ENCODE measurements at regions not wholly inside any gene's neighbourhood (a gene's known extent, or its start where the extent isn't known, plus 50 kb on each side); places are given as distances from the start of the nearest gene placed in this dataset.

DNA sequence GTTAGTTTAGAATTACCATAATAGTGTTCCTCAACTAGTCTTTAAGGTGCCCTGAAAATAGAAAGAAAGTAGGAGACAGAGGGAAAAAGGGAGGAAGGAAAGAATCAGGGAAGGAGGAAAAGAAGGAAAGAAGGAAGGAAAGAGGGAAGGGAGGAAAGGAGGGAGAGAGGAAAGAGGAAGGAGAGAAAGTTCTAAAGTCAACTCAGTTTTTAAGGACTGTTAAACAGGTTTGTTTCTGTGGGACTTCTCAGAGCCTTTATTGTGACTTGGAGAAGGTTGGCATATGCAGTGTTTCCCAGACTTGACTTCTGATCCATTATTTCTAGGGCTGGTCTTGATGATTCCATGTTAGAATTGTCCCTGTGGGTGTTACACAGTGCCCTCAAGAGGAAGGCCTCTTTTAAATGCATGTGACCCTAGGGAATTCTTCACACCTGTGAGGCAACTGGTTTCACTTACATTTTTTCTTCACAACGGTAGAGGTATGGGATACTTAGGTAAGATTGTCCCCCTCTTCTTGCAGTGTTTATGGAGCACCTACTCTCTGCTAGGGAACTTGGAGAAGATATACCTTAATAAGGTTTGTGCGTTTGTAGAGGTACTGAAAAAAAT is 132.7 kb upstream of the GMDS start:
- TF ChIP-seq, protein P1, sequence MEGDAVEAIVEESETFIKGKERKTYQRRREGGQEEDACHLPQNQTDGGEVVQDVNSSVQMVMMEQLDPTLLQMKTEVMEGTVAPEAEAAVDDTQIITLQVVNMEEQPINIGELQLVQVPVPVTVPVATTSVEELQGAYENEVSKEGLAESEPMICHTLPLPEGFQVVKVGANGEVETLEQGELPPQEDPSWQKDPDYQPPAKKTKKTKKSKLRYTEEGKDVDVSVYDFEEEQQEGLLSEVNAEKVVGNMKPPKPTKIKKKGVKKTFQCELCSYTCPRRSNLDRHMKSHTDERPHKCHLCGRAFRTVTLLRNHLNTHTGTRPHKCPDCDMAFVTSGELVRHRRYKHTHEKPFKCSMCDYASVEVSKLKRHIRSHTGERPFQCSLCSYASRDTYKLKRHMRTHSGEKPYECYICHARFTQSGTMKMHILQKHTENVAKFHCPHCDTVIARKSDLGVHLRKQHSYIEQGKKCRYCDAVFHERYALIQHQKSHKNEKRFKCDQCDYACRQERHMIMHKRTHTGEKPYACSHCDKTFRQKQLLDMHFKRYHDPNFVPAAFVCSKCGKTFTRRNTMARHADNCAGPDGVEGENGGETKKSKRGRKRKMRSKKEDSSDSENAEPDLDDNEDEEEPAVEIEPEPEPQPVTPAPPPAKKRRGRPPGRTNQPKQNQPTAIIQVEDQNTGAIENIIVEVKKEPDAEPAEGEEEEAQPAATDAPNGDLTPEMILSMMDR (IDR thresholded peaks at IDR 0.05; ENCODE audit: low read depth, low read length), result no peak
- no peak for DNase-seq (ENCODE audit: extremely low read depth, low read depth)

DNA sequence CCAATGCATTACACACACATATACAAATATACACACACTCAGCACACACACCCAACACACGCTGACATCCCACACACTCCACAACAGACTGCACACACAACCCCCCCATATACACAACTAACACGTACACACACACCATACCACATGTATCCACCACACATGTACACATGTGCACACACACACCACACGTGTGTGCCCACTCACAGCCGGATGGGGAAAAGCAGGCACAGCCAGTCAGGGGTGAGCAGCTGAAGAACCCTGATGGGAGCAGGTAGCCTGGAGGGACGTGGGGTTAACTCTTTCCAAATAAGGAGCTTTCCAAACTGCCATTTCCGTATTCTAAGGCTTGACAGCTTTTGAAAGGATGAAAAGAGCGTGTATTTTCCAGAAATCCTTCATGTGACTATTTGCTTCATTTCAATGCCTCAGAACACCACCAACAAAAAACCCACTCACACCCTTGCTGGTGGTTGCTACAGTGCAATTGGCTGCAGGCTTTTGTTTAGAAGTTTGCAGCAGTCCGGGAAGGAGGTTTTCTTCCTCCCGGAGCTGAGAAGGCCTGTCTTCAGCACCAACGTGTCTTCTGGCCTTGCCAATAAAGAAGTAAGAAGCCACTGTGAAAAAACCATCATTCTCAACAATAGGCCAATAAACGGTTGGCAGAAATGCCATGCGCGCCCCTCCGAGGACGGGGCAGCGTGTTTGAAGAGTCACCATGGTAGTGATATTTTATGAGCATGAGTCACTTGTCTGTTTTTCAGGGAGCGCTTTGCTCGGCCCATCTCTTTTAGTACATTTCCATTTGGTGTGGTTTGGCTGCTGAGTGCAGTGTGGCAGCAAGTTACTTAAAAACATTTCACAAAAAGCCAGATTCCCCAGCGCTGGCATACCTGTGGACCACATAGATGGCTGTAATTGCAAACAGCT is 131.3 kb upstream of the GMDS start:
- TF ChIP-seq, protein P1 (IDR thresholded peaks at IDR 0.05; ENCODE audit: low read depth, low read length), result no peak
- DNase-seq (ENCODE audit: extremely low read depth, low read depth), result no peak

DNA sequence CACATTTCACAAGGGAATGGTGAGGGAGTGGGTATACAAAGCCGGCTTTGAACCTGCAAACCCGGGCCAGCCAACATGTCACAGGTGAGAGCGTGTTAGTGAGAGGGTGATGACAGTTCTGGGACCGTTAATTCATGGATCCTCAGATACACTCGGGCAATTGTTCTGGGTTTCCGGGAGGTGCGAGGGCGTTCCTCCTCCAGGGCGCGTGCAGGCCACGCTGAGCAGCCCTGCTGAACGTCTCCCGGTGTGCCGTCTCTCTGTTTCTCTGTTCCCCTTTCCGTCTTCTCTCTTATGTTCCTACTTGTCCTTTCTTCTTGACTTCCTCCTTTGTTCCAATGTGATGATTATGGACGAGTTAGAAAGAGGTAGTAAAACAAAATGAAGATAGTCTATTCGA is 130.0 kb upstream of the GMDS start:
- no peak for DNase-seq (ENCODE audit: extremely low read depth, low read depth)
- TF ChIP-seq, protein P1 (IDR thresholded peaks at IDR 0.05; ENCODE audit: low read depth, low read length), result no peak

DNA sequence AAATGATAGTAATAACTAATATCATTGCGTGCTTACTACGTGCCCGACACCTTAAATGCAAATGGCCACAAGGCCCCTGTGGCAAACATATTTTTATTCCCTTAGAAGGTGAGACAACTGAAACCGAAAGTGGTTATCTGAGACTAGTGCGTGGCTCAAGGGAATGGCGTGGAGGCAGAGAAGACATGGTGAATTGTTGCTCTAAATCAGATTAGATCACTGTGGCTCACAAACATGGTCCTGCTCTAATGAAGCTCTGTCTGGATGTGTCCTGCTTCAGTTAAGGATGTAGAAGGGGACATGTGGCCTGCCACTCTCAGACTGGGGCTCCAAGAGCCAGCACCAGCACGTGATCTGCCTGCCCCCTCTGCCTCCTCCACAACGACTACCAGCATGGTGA is 124.2 kb upstream of the GMDS start:
- DNase-seq (ENCODE audit: extremely low read depth, low read depth), result no peak
- TF ChIP-seq, protein P1 (IDR thresholded peaks at IDR 0.05; ENCODE audit: low read depth, low read length), result no peak

DNA sequence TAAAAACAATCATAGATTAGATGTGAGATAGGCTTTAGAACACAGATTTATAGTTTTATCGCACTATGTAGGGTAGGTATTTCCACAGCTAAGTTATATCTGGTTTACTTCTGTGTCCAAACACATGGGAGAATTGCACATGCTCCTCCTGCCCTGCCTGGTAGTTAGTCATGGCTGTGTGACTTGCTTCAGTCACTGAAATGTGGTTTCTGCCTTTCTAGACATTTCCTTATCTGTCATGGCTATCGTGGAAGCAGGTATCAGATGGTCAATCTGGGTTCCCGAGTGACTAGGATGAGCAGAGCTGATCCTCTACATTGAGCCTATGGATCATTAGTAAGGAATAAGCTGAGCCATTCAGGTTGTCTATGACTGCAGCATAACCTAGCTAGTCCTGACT is 117.8 kb upstream of the GMDS start:
- TF ChIP-seq, protein P1 (IDR thresholded peaks at IDR 0.05; ENCODE audit: low read depth, low read length), result no peak
- DNase-seq (ENCODE audit: extremely low read depth, low read depth), result no peak

DNA sequence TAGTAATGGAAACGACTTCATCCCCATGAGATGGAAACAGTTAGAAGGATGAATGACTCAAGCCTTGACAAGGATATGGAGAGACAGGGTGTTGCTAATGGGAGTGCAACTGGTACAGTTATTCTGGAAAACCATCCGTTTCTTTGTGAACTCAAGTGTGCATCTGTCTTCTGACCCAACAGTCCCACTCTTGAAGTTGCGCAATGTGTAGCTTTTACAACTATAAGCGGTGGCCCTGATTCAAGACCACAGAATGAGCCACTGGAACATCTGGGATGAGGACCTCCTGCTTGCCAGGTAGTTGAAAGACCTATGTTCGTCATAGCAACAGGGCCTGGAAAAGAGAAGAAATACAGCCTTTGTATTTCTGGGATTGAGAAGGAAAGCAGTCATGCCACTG is 115.8 kb upstream of the GMDS start:
- TF ChIP-seq, protein P1 (IDR thresholded peaks at IDR 0.05; ENCODE audit: low read depth, low read length), result no peak
- DNase-seq (ENCODE audit: extremely low read depth, low read depth), result no peak

DNA sequence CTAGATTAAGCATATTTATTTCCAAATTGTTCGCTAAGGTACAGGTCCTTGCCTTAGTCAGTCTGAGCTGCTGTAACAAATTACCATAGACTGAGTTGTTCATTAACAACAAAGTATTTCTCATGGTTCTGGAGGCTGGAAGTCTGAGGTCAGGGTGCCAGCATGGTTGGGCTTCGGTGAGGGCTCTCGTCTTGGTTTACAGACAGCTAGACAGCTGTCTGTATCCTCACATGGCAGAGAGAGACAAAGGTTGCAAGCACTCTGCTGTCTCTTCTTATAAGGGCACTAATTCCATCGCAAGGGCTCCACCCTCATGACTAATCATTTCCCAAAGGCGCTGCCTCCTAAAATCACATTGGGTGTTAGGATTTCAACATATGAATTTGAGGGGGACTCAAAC is 115.3 kb upstream of the GMDS start:
- DNase-seq (ENCODE audit: extremely low read depth, low read depth), result no peak
- TF ChIP-seq, protein P1 (IDR thresholded peaks at IDR 0.05; ENCODE audit: low read depth, low read length), result no peak

Measured in AG09319 (cell line).